ENCODE measurements at regions not wholly inside any gene's neighbourhood (a gene's known extent, or its start where the extent isn't known, plus 50 kb on each side); places are given as distances from the start of the nearest gene placed in this dataset.
"Not testable (repeated sequence)": the region's sequence is repeated elsewhere in the genome, so short reads cannot be mapped to it uniquely, and the experiment has no call there.

- no peak for DNase-seq (ENCODE audit: low read depth)
- no peak overlapping the region for H3K4me3 ChIP-seq (ENCODE audit: low read length)
- TF ChIP-seq, protein P1, sequence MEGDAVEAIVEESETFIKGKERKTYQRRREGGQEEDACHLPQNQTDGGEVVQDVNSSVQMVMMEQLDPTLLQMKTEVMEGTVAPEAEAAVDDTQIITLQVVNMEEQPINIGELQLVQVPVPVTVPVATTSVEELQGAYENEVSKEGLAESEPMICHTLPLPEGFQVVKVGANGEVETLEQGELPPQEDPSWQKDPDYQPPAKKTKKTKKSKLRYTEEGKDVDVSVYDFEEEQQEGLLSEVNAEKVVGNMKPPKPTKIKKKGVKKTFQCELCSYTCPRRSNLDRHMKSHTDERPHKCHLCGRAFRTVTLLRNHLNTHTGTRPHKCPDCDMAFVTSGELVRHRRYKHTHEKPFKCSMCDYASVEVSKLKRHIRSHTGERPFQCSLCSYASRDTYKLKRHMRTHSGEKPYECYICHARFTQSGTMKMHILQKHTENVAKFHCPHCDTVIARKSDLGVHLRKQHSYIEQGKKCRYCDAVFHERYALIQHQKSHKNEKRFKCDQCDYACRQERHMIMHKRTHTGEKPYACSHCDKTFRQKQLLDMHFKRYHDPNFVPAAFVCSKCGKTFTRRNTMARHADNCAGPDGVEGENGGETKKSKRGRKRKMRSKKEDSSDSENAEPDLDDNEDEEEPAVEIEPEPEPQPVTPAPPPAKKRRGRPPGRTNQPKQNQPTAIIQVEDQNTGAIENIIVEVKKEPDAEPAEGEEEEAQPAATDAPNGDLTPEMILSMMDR (conservative IDR thresholded peaks at IDR 0.05; ENCODE audit: low read depth, low read length): no peak
Observed at GRCh38 chr10:32180390-32181280, 124.4 kb upstream of the KIF5B start.

GRCh38 chr10:32179836-32180235 lies 123.6 kb upstream of the KIF5B start:
- DNase-seq (ENCODE audit: low read depth): no peak
- no peak overlapping the region for H3K4me3 ChIP-seq (ENCODE audit: low read length)
- TF ChIP-seq, protein P1 (conservative IDR thresholded peaks at IDR 0.05; ENCODE audit: low read depth, low read length): no peak

DNA sequence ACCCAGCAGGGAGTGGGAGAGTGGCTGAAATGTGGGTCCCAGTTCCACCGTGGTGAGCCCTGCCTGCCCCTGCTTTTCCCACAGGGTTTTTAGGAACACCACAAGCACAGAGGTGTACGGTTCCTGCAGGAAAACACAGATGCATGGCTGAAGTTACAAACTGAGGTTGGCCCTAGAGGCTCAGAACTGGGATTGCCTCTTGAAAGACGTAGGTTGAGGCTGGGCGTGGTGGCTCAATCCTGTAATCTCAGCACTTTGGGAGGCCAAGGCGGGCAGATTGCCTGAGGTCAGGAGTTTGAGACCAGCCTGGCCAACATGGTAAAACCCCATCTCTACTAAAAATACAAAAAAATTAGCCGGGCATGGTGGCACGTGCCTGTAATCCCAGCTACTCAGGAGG lies 121.4 kb upstream of the KIF5B start:
- H3K4me3 ChIP-seq (ENCODE audit: low read length); DNase-seq (ENCODE audit: low read depth): not testable (repeated sequence)

GRCh38 chr10:32175629-32176028 lies 119.4 kb upstream of the KIF5B start:
- no peak overlapping the region for H3K4me3 ChIP-seq (ENCODE audit: low read length)
- no peak for DNase-seq (ENCODE audit: low read depth)
- TF ChIP-seq, protein P1 (conservative IDR thresholded peaks at IDR 0.05; ENCODE audit: low read depth, low read length): no peak

DNA sequence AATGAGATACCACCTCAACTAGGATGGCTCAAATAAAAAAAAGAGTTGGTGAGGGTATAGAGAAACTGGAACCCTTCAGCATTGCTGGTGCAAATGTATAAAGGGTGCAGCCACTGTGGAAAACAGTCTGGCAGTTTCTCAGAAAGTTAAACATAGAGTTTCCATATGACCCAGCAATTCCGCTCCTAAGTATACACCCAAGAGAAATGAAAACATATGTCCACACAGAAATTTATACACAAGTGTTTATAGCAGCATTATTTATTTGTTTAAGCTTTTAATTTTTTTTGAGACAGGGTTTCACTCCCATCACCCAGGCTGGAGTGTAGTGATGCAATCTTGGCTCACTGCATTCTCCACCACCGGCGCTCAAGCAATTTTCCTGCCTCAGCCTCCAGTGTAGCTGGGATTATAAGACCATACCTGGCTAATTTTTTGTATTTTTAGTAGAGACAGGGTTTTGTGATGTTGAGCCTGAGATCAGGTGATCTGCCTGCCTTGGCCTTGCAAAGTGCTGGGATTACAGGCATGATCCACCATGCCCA lies 118.2 kb upstream of the KIF5B start:
- H3K4me3 ChIP-seq (ENCODE audit: low read length): no peak overlapping the region
- TF ChIP-seq, protein P1 (conservative IDR thresholded peaks at IDR 0.05; ENCODE audit: low read depth, low read length): no peak
- DNase-seq (ENCODE audit: low read depth): no peak

DNA sequence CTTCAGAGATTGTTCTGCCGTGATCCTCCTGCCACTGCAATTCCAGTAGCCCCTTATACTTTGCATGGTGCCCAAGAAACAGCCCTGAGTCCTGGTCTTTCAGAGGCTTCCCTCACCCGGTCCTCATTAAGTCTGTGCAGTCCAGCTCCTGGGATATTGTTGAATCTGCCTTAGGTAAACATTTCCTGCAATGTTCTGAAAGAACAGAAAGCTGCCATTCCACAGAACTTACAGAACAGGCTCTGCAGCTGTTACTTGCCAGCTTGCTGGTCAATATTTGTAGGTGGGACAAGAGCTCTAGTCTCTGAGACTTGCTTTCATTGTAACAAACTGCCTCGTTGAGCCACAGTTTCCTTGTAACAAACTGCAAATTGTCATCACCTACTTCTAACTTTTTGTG lies 115.0 kb upstream of the KIF5B start:
- no peak for DNase-seq (ENCODE audit: low read depth)
- H3K4me3 ChIP-seq (ENCODE audit: low read length): no peak overlapping the region
- TF ChIP-seq, protein P1 (conservative IDR thresholded peaks at IDR 0.05; ENCODE audit: low read depth, low read length): no peak

- H3K4me3 ChIP-seq (ENCODE audit: low read length): no peak overlapping the region
- TF ChIP-seq, protein P1 (conservative IDR thresholded peaks at IDR 0.05; ENCODE audit: low read depth, low read length): peak; percentile 8
- DNase-seq (ENCODE audit: low read depth): peak; percentile 45
Observed at GRCh38 chr10:32169556-32169955, 113.3 kb upstream of the KIF5B start.

Measured in retinal pigment epithelial cell (primary cell).